ENCODE measurements at regions not wholly inside any gene's neighbourhood (a gene's known extent, or its start where the extent isn't known, plus 50 kb on each side); places are given as distances from the start of the nearest gene placed in this dataset.

GRCh38 chr3:166962911-166963310 is 417.2 kb downstream of the ZBBX start:
- no peaks in the 10 kb centered on the region for H3K4me1 ChIP-seq (ENCODE audit: control insufficient read depth, insufficient read depth, low read length)
- no peaks in the 10 kb centered on the region for H3K36me3 ChIP-seq (ENCODE audit: control insufficient read depth, insufficient read depth, low read length)
- H3K27me3 ChIP-seq (ENCODE audit: control insufficient read depth, insufficient read depth, low read length) = no peaks in the 10 kb centered on the region
- H3K4me3 ChIP-seq (ENCODE audit: low read depth, low read length) = no peak overlapping the region
- WGBS (ENCODE audit: insufficient coverage) = 40% methylated on average over 1 of the region's 2 CpGs
- H3K9me3 ChIP-seq (ENCODE audit: control insufficient read depth, insufficient read depth, low read length) = peaks cover 1% of the 10 kb centered on the region
- no peak overlapping the region for H3K27ac ChIP-seq (ENCODE audit: low read depth, low read length)
- DNase-seq (ENCODE audit: low read depth in 4 of 6, low spot score in 6 of 6) = no peak

- H3K27ac ChIP-seq (ENCODE audit: low read depth, low read length) = no peak overlapping the region
- H3K4me3 ChIP-seq (ENCODE audit: low read depth, low read length) = no peak overlapping the region
- WGBS (ENCODE audit: insufficient coverage) = 78% methylated on average over 3 of the region's 3 CpGs
- peak in 2 of 6 donors; percentile 4 to 44 for DNase-seq (ENCODE audit: low read depth in 4 of 6, low spot score in 6 of 6)
- no peaks in the 10 kb centered on the region for H3K9me3 ChIP-seq (ENCODE audit: control insufficient read depth, insufficient read depth, low read length)
- no peaks in the 10 kb centered on the region for H3K36me3 ChIP-seq (ENCODE audit: control insufficient read depth, insufficient read depth, low read length)
- no peaks in the 10 kb centered on the region for H3K4me1 ChIP-seq (ENCODE audit: control insufficient read depth, insufficient read depth, low read length)
- H3K27me3 ChIP-seq (ENCODE audit: control insufficient read depth, insufficient read depth, low read length) = no peaks in the 10 kb centered on the region
Observed at GRCh38 chr3:166957121-166957520, 423.0 kb downstream of the ZBBX start.

GRCh38 chr3:166955201-166955939 is 424.7 kb downstream of the ZBBX start:
- H3K4me3 ChIP-seq (ENCODE audit: low read depth, low read length) = no peak overlapping the region
- H3K27ac ChIP-seq (ENCODE audit: low read depth, low read length) = no peak overlapping the region
- no peaks in the 10 kb centered on the region for H3K36me3 ChIP-seq (ENCODE audit: control insufficient read depth, insufficient read depth, low read length)
- WGBS (ENCODE audit: insufficient coverage) = 96% methylated on average over 7 of the region's 7 CpGs
- DNase-seq (ENCODE audit: low read depth in 4 of 6, low spot score in 6 of 6) = no peak
- H3K4me1 ChIP-seq (ENCODE audit: control insufficient read depth, insufficient read depth, low read length) = no peaks in the 10 kb centered on the region
- no peaks in the 10 kb centered on the region for H3K9me3 ChIP-seq (ENCODE audit: control insufficient read depth, insufficient read depth, low read length)
- H3K27me3 ChIP-seq (ENCODE audit: control insufficient read depth, insufficient read depth, low read length) = no peaks in the 10 kb centered on the region

GRCh38 chr3:166934879-166935278 is 445.2 kb downstream of the ZBBX start:
- WGBS (ENCODE audit: insufficient coverage) = no CpG with 5 or more reads among the region's 3 CpGs

GRCh38 chr3:166917437-166917836 is 462.7 kb downstream of the ZBBX start:
- Histone ChIP-seq H3K36me3 (ENCODE audit: control insufficient read depth, insufficient read depth, low read length) (no peaks in the 10 kb centered on the region), H3K27me3 (ENCODE audit: control insufficient read depth, insufficient read depth, low read length) (no peaks in the 10 kb centered on the region), H3K9me3 (ENCODE audit: control insufficient read depth, insufficient read depth, low read length) (peaks cover 4% of the 10 kb centered on the region), H3K27ac (ENCODE audit: low read depth, low read length) (no peak overlapping the region), H3K4me3 (ENCODE audit: low read depth, low read length) (no peak overlapping the region), H3K4me1 (ENCODE audit: control insufficient read depth, insufficient read depth, low read length) (no peaks in the 10 kb centered on the region)
- DNase-seq (ENCODE audit: low read depth in 4 of 6, low spot score in 6 of 6) = no peak
- 100% methylated on average over 1 of the region's 1 CpG for WGBS (ENCODE audit: insufficient coverage)

More at GRCh38 chr3:166934879-166935278, 445.2 kb downstream of the ZBBX start:
- Histone ChIP-seq H3K27me3 (ENCODE audit: control insufficient read depth, insufficient read depth, low read length) (no peaks in the 10 kb centered on the region), H3K27ac (ENCODE audit: low read depth, low read length) (no peak overlapping the region), H3K9me3 (ENCODE audit: control insufficient read depth, insufficient read depth, low read length) (no peaks in the 10 kb centered on the region), H3K4me1 (ENCODE audit: control insufficient read depth, insufficient read depth, low read length) (no peaks in the 10 kb centered on the region), H3K4me3 (ENCODE audit: low read depth, low read length) (no peak overlapping the region), H3K36me3 (ENCODE audit: control insufficient read depth, insufficient read depth, low read length) (no peaks in the 10 kb centered on the region)
- DNase-seq (ENCODE audit: low read depth in 4 of 6, low spot score in 6 of 6) = no peak

GRCh38 chr3:166902374-166902773 is 477.7 kb downstream of the ZBBX start:
- no peaks in the 10 kb centered on the region for H3K36me3 ChIP-seq (ENCODE audit: control insufficient read depth, insufficient read depth, low read length)
- peak in 1 of 6 donors; percentile 27 for DNase-seq (ENCODE audit: low read depth in 4 of 6, low spot score in 6 of 6)
- no peak overlapping the region for H3K4me3 ChIP-seq (ENCODE audit: low read depth, low read length)
- H3K27me3 ChIP-seq (ENCODE audit: control insufficient read depth, insufficient read depth, low read length) = no peaks in the 10 kb centered on the region
- no peaks in the 10 kb centered on the region for H3K4me1 ChIP-seq (ENCODE audit: control insufficient read depth, insufficient read depth, low read length)
- no peak overlapping the region for H3K27ac ChIP-seq (ENCODE audit: low read depth, low read length)
- H3K9me3 ChIP-seq (ENCODE audit: control insufficient read depth, insufficient read depth, low read length) = no peaks in the 10 kb centered on the region

- Histone ChIP-seq H3K27ac (ENCODE audit: low read depth, low read length) (no peak overlapping the region), H3K27me3 (ENCODE audit: control insufficient read depth, insufficient read depth, low read length) (no peaks in the 10 kb centered on the region), H3K4me1 (ENCODE audit: control insufficient read depth, insufficient read depth, low read length) (no peaks in the 10 kb centered on the region), H3K4me3 (ENCODE audit: low read depth, low read length) (no peak overlapping the region), H3K9me3 (ENCODE audit: control insufficient read depth, insufficient read depth, low read length) (no peaks in the 10 kb centered on the region), H3K36me3 (ENCODE audit: control insufficient read depth, insufficient read depth, low read length) (no peaks in the 10 kb centered on the region)
- DNase-seq (ENCODE audit: low read depth in 4 of 6, low spot score in 6 of 6) = no peak
- no CpG with 5 or more reads among the region's 3 CpGs for WGBS (ENCODE audit: insufficient coverage)
Observed at GRCh38 chr3:166900866-166901577, 479.1 kb downstream of the ZBBX start.

GRCh38 chr3:166897811-166898210 is 482.3 kb downstream of the ZBBX start:
- Histone ChIP-seq H3K9me3 (ENCODE audit: control insufficient read depth, insufficient read depth, low read length) (no peaks in the 10 kb centered on the region), H3K4me3 (ENCODE audit: low read depth, low read length) (no peak overlapping the region), H3K4me1 (ENCODE audit: control insufficient read depth, insufficient read depth, low read length) (no peaks in the 10 kb centered on the region), H3K27me3 (ENCODE audit: control insufficient read depth, insufficient read depth, low read length) (no peaks in the 10 kb centered on the region), H3K36me3 (ENCODE audit: control insufficient read depth, insufficient read depth, low read length) (no peaks in the 10 kb centered on the region), H3K27ac (ENCODE audit: low read depth, low read length) (no peak overlapping the region)
- no CpG with 5 or more reads among the region's 1 CpG for WGBS (ENCODE audit: insufficient coverage)
- DNase-seq (ENCODE audit: low read depth in 4 of 6, low spot score in 6 of 6) = no peak

GRCh38 chr3:166889241-166889640 is 490.9 kb downstream of the ZBBX start:
- H3K4me3 ChIP-seq (ENCODE audit: low read depth, low read length) = no peak overlapping the region
- no peak overlapping the region for H3K27ac ChIP-seq (ENCODE audit: low read depth, low read length)
- no peaks in the 10 kb centered on the region for H3K36me3 ChIP-seq (ENCODE audit: control insufficient read depth, insufficient read depth, low read length)
- DNase-seq (ENCODE audit: low read depth in 4 of 6, low spot score in 6 of 6) = no peak
- WGBS (ENCODE audit: insufficient coverage) = 94% methylated on average over 2 of the region's 2 CpGs
- no peaks in the 10 kb centered on the region for H3K4me1 ChIP-seq (ENCODE audit: control insufficient read depth, insufficient read depth, low read length)
- no peaks in the 10 kb centered on the region for H3K9me3 ChIP-seq (ENCODE audit: control insufficient read depth, insufficient read depth, low read length)
- H3K27me3 ChIP-seq (ENCODE audit: control insufficient read depth, insufficient read depth, low read length) = no peaks in the 10 kb centered on the region

- Histone ChIP-seq H3K27me3 (ENCODE audit: control insufficient read depth, insufficient read depth, low read length) (no peaks in the 10 kb centered on the region), H3K4me3 (ENCODE audit: low read depth, low read length) (no peak overlapping the region), H3K27ac (ENCODE audit: low read depth, low read length) (no peak overlapping the region), H3K36me3 (ENCODE audit: control insufficient read depth, insufficient read depth, low read length) (no peaks in the 10 kb centered on the region), H3K4me1 (ENCODE audit: control insufficient read depth, insufficient read depth, low read length) (no peaks in the 10 kb centered on the region), H3K9me3 (ENCODE audit: control insufficient read depth, insufficient read depth, low read length) (no peaks in the 10 kb centered on the region)
- WGBS (ENCODE audit: insufficient coverage) = no CpG with 5 or more reads among the region's 2 CpGs
- DNase-seq (ENCODE audit: low read depth in 4 of 6, low spot score in 6 of 6) = no peak
Observed at GRCh38 chr3:166879661-166880060, 500.4 kb downstream of the ZBBX start.
